Lung (tissue), 11 donors: ENCODE measurements at regions not wholly inside any gene's neighbourhood (a gene's known extent, or its start where the extent isn't known, plus 50 kb on each side); places are given as distances from the start of the nearest gene placed in this dataset.

Experiments
- ATAC-seq: fragments of 200-7000 bp; cut with Tn5 transposase; one replicate; pipeline ENCODE4 v1.9.1; 2020; ENCODE audit warnings: moderate number of reproducible peaks; ENCODE audit not compliant: insufficient read depth, low FRiP score
- DNase-seq, 3 donors: peaks; one replicate each; pipeline ENCODE4 v3.0.0-alpha.2; 2013 to 2017
- H3K27ac ChIP-seq, 2 donors: one replicate each; pipeline ENCODE4 v1.5.1; 2013; ENCODE audit warnings: mild to moderate bottlenecking in 2 of 2, moderate library complexity in 2 of 2, control low read depth in 1 of 2, inconsistent platforms in 1 of 2, low read depth in 1 of 2, low read length in 1 of 2
- H3K27me3 ChIP-seq, 3 donors: one replicate each; pipeline ENCODE4 v1.5.1; 2013; ENCODE audit warnings: low read length in 2 of 3; ENCODE audit not compliant: control insufficient read depth in 3 of 3, insufficient read depth in 3 of 3
- H3K36me3 ChIP-seq, 4 donors: one replicate each; pipeline ENCODE4 v1.5.1; 2013; ENCODE audit warnings: low read length in 4 of 4, mild to moderate bottlenecking in 1 of 4, moderate library complexity in 1 of 4; ENCODE audit not compliant: control insufficient read depth in 4 of 4, insufficient read depth in 4 of 4
- H3K4me1 ChIP-seq, 5 donors: one replicate each; pipeline ENCODE4 v1.5.1; 2013; ENCODE audit warnings: low read length in 5 of 5, mild to moderate bottlenecking in 2 of 5, moderate library complexity in 1 of 5; ENCODE audit not compliant: control insufficient read depth in 5 of 5, insufficient read depth in 5 of 5
- H3K4me3 ChIP-seq: one replicate; pipeline ENCODE4 v1.5.1; 2013; ENCODE audit warnings: mild to moderate bottlenecking, control low read depth, moderate library complexity
- H3K9ac ChIP-seq, 2 donors: one replicate each; pipeline ENCODE4 v1.5.1; 2013; ENCODE audit warnings: low read length in 2 of 2, control low read depth in 1 of 2; ENCODE audit not compliant: insufficient read depth in 1 of 2
- H3K9me3 ChIP-seq, 4 donors: one replicate each; pipeline ENCODE4 v1.5.1; 2013; ENCODE audit warnings: low read length in 3 of 4, mild to moderate bottlenecking in 1 of 4, moderate library complexity in 1 of 4; ENCODE audit not compliant: control insufficient read depth in 4 of 4, insufficient read depth in 3 of 4
- WGBS, 2 donors: extraction: QIAGEN DNeasy Blood & Tissue Kit; methylation state at CpG; one replicate each; pipeline ENCODE4 v1.1.7; 2013; 5-methylcytosine and 5-hydroxymethylcytosine counted together
- TF ChIP-seq, protein P1 (sequence below): IDR thresholded peaks from 2 replicates; pipeline ENCODE4 v1.5.1; 2012; ENCODE audit warnings: mild to moderate bottlenecking; ENCODE audit errors: control extremely low read depth, extremely low read depth
- donor health status: control.
- donor health status: control.
- donor health status: Bipolar disorder and iron deficiency.
- donor health status: healthy.
- donor health status: DM: yes; HTN: yes; CAD: no.

DNA sequence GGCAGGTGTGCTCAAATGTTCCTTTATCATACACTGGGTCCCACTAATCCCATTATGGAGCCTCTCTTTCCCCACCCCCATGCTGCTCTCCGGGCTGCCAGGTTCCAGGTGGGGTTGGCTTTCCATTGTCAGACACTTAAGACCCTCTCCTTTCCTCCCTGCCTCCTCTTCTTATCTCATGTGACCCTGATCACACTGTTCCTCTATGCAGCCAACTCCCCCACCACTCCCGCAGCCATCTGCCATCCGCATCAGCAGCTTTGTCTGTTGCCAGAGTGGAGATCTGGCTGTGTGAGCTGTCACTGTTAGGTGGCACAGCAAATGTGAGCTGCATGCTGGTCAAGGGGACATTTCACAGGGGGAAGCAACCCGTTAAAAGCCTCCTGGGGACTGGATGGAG is 391.4 kb downstream of the TNS3 start:
- ATAC-seq (no peak), DNase-seq (no peak)
- TF ChIP-seq, protein P1, sequence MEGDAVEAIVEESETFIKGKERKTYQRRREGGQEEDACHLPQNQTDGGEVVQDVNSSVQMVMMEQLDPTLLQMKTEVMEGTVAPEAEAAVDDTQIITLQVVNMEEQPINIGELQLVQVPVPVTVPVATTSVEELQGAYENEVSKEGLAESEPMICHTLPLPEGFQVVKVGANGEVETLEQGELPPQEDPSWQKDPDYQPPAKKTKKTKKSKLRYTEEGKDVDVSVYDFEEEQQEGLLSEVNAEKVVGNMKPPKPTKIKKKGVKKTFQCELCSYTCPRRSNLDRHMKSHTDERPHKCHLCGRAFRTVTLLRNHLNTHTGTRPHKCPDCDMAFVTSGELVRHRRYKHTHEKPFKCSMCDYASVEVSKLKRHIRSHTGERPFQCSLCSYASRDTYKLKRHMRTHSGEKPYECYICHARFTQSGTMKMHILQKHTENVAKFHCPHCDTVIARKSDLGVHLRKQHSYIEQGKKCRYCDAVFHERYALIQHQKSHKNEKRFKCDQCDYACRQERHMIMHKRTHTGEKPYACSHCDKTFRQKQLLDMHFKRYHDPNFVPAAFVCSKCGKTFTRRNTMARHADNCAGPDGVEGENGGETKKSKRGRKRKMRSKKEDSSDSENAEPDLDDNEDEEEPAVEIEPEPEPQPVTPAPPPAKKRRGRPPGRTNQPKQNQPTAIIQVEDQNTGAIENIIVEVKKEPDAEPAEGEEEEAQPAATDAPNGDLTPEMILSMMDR: no peak
- H3K9me3 ChIP-seq: peaks cover 0 to 4% (median 0%) of the 10 kb centered on the region in 4 donors
- H3K27me3 ChIP-seq: no peaks in the 10 kb centered on the region
- H3K4me1 ChIP-seq: peaks cover 0 to 9% (median 0%) of the 10 kb centered on the region in 5 donors
- H3K9ac ChIP-seq: no peak overlapping the region
- no peak overlapping the region for H3K27ac ChIP-seq
- WGBS, 2 donors: 82 to 83% methylated on average over 4 of the region's 4 CpGs
- no peak overlapping the region for H3K4me3 ChIP-seq
- no peaks in the 10 kb centered on the region for H3K36me3 ChIP-seq

DNA sequence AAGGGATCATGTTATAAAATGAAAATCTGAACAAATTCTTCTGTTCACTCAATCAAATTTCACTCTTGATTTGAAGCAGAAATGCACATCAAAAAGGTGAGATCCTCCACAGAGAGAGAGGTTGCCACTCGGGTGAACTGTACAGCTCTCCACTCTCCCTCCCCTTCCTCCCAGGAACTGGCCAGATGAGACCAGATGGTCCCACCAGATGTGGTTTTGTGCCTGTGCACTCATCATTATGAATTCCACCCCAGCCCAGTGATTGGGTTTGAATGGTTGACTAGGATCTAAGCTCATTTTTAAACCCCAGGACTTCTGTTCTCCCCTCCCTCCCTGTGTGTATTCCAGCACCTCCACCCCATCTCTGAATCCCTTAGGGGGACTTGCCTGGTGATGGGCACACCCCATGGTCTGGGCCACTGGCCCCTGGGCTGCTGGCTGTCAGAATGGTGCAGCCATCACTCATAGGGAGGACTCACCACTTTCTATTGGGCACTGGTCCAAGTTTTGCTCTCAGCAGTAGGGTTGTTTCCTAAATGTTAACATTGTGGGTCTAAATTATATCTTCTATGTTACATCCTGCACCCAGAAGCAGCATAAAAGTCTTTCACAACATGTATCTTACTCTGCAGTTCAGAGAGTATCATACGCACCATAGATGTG is 393.1 kb downstream of the TNS3 start:
- ATAC-seq (no peak), DNase-seq (no peak)
- Histone ChIP-seq H3K36me3 (no peaks in the 10 kb centered on the region), H3K9ac (no peak overlapping the region), H3K4me1 (peaks cover 0 to 9% (median 2%) of the 10 kb centered on the region in 5 donors), H3K9me3 (peaks cover 0 to 4% (median 0%) of the 10 kb centered on the region in 4 donors), H3K4me3 (no peak overlapping the region), H3K27me3 (no peaks in the 10 kb centered on the region), H3K27ac (no peak overlapping the region)
- TF ChIP-seq, protein P1: no peak
- WGBS, 2 donors: 74 to 80% methylated on average over 2 of the region's 2 CpGs

DNA sequence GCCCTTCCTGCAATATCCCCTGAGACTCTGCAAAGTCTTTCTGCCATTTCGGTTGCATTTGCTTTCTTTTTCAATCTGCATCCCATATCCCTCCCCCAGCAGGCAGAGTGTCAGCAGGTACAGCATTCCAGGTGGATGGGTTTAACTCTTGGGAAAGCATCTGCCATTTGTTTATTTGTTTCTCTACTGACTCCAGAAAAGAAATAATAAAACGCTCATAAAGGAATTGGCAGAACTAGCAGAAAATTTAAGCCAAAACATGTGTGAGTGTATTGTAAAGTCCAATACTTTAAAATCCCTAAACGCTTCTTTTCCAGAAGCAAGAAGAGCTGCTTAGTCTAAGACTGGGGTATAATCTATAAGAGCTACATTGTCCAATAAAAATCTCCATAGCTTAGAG is 393.8 kb downstream of the TNS3 start:
- no peak overlapping the region for H3K4me3 ChIP-seq
- no peaks in the 10 kb centered on the region for H3K36me3 ChIP-seq
- H3K27me3 ChIP-seq: no peaks in the 10 kb centered on the region
- H3K4me1 ChIP-seq: peaks cover 0 to 9% (median 2%) of the 10 kb centered on the region in 5 donors
- TF ChIP-seq, protein P1: no peak
- no peak overlapping the region for H3K9ac ChIP-seq
- DNase-seq: peak in 1 of 3 donors; percentile 47
- 72 to 77% methylated on average over 3 of the region's 3 CpGs for WGBS, 2 donors
- H3K27ac ChIP-seq: no peak overlapping the region
- peaks cover 0 to 4% (median 0%) of the 10 kb centered on the region in 4 donors for H3K9me3 ChIP-seq
- ATAC-seq: no peak

DNA sequence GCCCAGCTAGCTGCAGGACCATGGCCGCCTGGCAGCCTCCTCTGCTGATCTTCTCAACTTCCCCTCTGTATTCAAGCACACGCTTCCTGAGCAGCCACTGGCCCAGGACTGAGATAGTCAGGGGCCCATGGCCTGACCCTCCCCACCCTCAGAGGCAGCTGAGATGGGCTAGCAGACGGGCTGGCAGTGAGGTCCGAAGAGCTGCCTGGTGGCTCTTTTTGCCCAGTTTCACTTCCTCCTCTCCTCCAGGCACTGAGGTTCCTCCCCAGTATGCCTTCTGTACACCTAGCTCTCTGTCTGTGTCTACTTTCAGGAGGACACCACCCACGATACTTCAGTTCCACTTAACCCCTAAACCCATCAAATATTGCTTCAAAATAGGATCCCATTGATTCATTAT is 395.6 kb downstream of the TNS3 start:
- ATAC-seq (no peak), DNase-seq (no peak)
- Histone ChIP-seq H3K9me3 (peaks cover 0 to 2% (median 0%) of the 10 kb centered on the region in 4 donors), H3K4me1 (peaks cover 0 to 11% (median 4%) of the 10 kb centered on the region in 5 donors), H3K27ac (no peak overlapping the region), H3K9ac (no peak overlapping the region), H3K27me3 (no peaks in the 10 kb centered on the region), H3K36me3 (no peaks in the 10 kb centered on the region), H3K4me3 (no peak overlapping the region)
- 71 to 80% methylated on average over 5 of the region's 5 CpGs for WGBS, 2 donors
- TF ChIP-seq, protein P1: no peak
